PC-9 (cell line): ENCODE measurements at regions not wholly inside any gene's neighbourhood (a gene's known extent, or its start where the extent isn't known, plus 50 kb on each side); places are given as distances from the start of the nearest gene placed in this dataset.

Experiments
- BruUV-seq: library from RNA; stranded (reverse); fragments of 400-500 nt; replicated peaks from 2 replicates; lab custom pipeline; 2021; lab: Mats Ljungman, UMichigan
- CTCF ChIA-PET: fragments of 300-600 bp; sonication (Branson Sonifier 250); formaldehyde crosslinking; loops from one replicate; lab custom pipeline; 2022; ENCODE audit warnings: antibody characterized with exemption; lab: Charles Lee
- POLR2A ChIA-PET: fragments of 300-600 bp; sonication (Branson Sonifier 250); formaldehyde crosslinking; loops from one replicate; lab custom pipeline; 2022; ENCODE audit warnings: antibody characterized with exemption; ENCODE audit not compliant: unreplicated experiment; lab: Charles Lee
- DNase-seq, 2 experiments: peaks; one replicate each; pipeline versions ENCODE4 v3.0.0 to v3.0.0-alpha.2; 2015 to 2022; ENCODE audit warnings: mixed read lengths in 1 of 2
- H2AFZ ChIP-seq: fragments of 200-600 bp; sonication (generic); 2 replicates; pipeline ENCODE4 v1.8.1; 2017; ENCODE audit warnings: antibody characterized with exemption
- H3F3A ChIP-seq: fragments of 200-600 bp; sonication (generic); 2 replicates; pipeline ENCODE4 v1.8.1; 2017; ENCODE audit warnings: antibody characterized with exemption, mild to moderate bottlenecking, low read depth; ENCODE audit not compliant: insufficient read depth
- H3K27ac ChIP-seq: fragments of 200-600 bp; sonication (generic); 2 replicates; pipeline ENCODE4 v1.6.1; 2016; ENCODE audit warnings: mixed run types
- H3K27me3 ChIP-seq: fragments of 200-600 bp; sonication (generic); 2 replicates; pipeline ENCODE4 v1.6.1; 2016; ENCODE audit warnings: low read depth, mixed run types; ENCODE audit not compliant: insufficient read depth
- H3K36me3 ChIP-seq: fragments of 200-600 bp; sonication (generic); 2 replicates; pipeline ENCODE4 v1.6.1; 2016; ENCODE audit warnings: low read depth, mixed run types
- H3K4me1 ChIP-seq: fragments of 200-600 bp; sonication (generic); replicated peaks from 2 replicates; pipeline ENCODE4 v1.6.1; 2016; ENCODE audit warnings: mixed run types; ENCODE audit not compliant: insufficient read depth
- H3K4me2 ChIP-seq: fragments of 200-600 bp; sonication (generic); 2 replicates; pipeline ENCODE4 v1.6.1; 2017; ENCODE audit warnings: mixed run types
- H3K4me3 ChIP-seq: fragments of 200-600 bp; sonication (generic); 2 replicates; pipeline ENCODE4 v1.6.1; 2016; ENCODE audit warnings: mixed run types
- H3K79me2 ChIP-seq: fragments of 200-600 bp; sonication (generic); 2 replicates; pipeline ENCODE4 v1.6.1; 2017; ENCODE audit warnings: low read depth, mixed run types
- H3K9me2 ChIP-seq: fragments of 200-600 bp; sonication (generic); 2 replicates; pipeline ENCODE4 v1.8.1; 2017; ENCODE audit warnings: mild to moderate bottlenecking; ENCODE audit not compliant: insufficient read depth
- H3K9me3 ChIP-seq: fragments of 200-600 bp; sonication (generic); 2 replicates; pipeline ENCODE4 v1.8.1; 2016; ENCODE audit warnings: low read depth; ENCODE audit not compliant: insufficient read depth
- H4K20me1 ChIP-seq: fragments of 200-600 bp; sonication (generic); 2 replicates; pipeline ENCODE4 v1.8.1; 2017; ENCODE audit not compliant: insufficient read depth
- EZH2 ChIP-seq: fragments of 200-600 bp; sonication (generic); IDR thresholded peaks from 2 replicates; pipeline ENCODE4 v1.8.0; 2017; ENCODE audit warnings: antibody characterized with exemption, low read depth
- intact Hi-C: fragments of 100-400 bp; cut with micrococcal nuclease; formaldehyde crosslinking; loops from one replicate; pipeline ENCODE4 v1.10.0; 2022; ENCODE audit not compliant: unreplicated experiment
- TF ChIP-seq, protein P1 (sequence below): fragments of 200-600 bp; sonication (generic); conservative IDR thresholded peaks from 2 replicates; pipeline ENCODE4 v1.6.1; 2017; ENCODE audit warnings: mixed run types, antibody characterized with exemption, mild to moderate bottlenecking, moderate library complexity

GRCh38 chr10:121371836-121372235 lies 226.4 kb downstream of the FGFR2 start:
- Histone ChIP-seq H3K4me2 (no peak overlapping the region), H2AFZ (no peak overlapping the region), H3F3A (no peaks in the 10 kb centered on the region), H3K27ac (no peak overlapping the region), H3K9me3 (no peaks in the 10 kb centered on the region), H3K4me3 (no peak overlapping the region), H3K27me3 (peaks cover 23% of the 10 kb centered on the region), H4K20me1 (no peaks in the 10 kb centered on the region), H3K9me2 (no peaks in the 10 kb centered on the region), H3K79me2 (no peaks in the 10 kb centered on the region), H3K4me1 (no peaks in the 10 kb centered on the region), H3K36me3 (no peaks in the 10 kb centered on the region)
- no TSS peak for BruUV-seq
- DNase-seq = no peak
- intact Hi-C loops = no loop called here
- ChIA-PET CTCF (no interaction called here), POLR2A (no interaction called here)
- TF ChIP-seq EZH2 = no peak
- TF ChIP-seq, protein P1, sequence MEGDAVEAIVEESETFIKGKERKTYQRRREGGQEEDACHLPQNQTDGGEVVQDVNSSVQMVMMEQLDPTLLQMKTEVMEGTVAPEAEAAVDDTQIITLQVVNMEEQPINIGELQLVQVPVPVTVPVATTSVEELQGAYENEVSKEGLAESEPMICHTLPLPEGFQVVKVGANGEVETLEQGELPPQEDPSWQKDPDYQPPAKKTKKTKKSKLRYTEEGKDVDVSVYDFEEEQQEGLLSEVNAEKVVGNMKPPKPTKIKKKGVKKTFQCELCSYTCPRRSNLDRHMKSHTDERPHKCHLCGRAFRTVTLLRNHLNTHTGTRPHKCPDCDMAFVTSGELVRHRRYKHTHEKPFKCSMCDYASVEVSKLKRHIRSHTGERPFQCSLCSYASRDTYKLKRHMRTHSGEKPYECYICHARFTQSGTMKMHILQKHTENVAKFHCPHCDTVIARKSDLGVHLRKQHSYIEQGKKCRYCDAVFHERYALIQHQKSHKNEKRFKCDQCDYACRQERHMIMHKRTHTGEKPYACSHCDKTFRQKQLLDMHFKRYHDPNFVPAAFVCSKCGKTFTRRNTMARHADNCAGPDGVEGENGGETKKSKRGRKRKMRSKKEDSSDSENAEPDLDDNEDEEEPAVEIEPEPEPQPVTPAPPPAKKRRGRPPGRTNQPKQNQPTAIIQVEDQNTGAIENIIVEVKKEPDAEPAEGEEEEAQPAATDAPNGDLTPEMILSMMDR = no peak

DNA sequence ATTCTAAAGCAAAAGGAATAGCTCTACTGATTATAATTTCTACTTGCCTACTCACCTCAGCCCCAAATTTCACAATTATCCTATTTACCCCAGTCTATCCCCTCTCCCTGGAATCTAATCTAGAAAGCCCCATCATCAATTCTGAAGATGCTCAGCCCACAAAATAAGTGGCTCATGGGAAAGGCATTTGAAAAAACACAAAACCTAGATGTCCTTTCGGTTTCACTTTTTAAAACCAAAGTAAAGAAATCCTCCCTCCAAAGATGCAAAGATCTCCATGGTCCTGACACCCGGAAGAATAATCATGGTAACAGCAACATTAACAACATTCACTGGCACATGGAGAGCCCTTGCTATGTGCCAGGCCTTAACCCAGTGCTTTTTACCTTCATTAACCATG lies 224.8 kb downstream of the FGFR2 start:
- no peaks in the 10 kb centered on the region for H3K4me1 ChIP-seq
- CTCF ChIA-PET = no interaction called here
- H3K9me3 ChIP-seq = no peaks in the 10 kb centered on the region
- H3K79me2 ChIP-seq = no peaks in the 10 kb centered on the region
- peaks cover 14% of the 10 kb centered on the region; the same call in 1 of the 2 replicates for H3K27me3 ChIP-seq
- no peak overlapping the region for H3K4me2 ChIP-seq
- no peaks in the 10 kb centered on the region for H3F3A ChIP-seq
- no peaks in the 10 kb centered on the region for H3K9me2 ChIP-seq
- BruUV-seq = no TSS peak
- H3K4me3 ChIP-seq = no peak overlapping the region
- DNase-seq = no peak
- no peak overlapping the region for H2AFZ ChIP-seq
- H3K27ac ChIP-seq = no peak overlapping the region
- no peak for TF ChIP-seq EZH2
- TF ChIP-seq, protein P1 = no peak
- no peaks in the 10 kb centered on the region for H4K20me1 ChIP-seq
- H3K36me3 ChIP-seq = no peaks in the 10 kb centered on the region
- POLR2A ChIA-PET = no interaction called here
- intact Hi-C loops = no loop called here

- no peak for DNase-seq
- TF ChIP-seq EZH2 = no peak
- TF ChIP-seq, protein P1 = no peak
- no peak overlapping the region for H3K4me3 ChIP-seq
- H3K9me3 ChIP-seq = no peaks in the 10 kb centered on the region
- no peaks in the 10 kb centered on the region for H3K79me2 ChIP-seq
- no peaks in the 10 kb centered on the region for H3F3A ChIP-seq
- no peaks in the 10 kb centered on the region for H3K9me2 ChIP-seq
- CTCF ChIA-PET = no interaction called here
- H3K4me1 ChIP-seq = no peaks in the 10 kb centered on the region
- POLR2A ChIA-PET = no interaction called here
- intact Hi-C loops = no loop called here
- peaks cover 12% of the 10 kb centered on the region; the same call in 1 of the 2 replicates for H3K27me3 ChIP-seq
- H3K4me2 ChIP-seq = no peak overlapping the region
- H2AFZ ChIP-seq = no peak overlapping the region
- H3K36me3 ChIP-seq = no peaks in the 10 kb centered on the region
- no peaks in the 10 kb centered on the region for H4K20me1 ChIP-seq
- no TSS peak for BruUV-seq
- H3K27ac ChIP-seq = no peak overlapping the region
These were observed 224.1 kb downstream of the FGFR2 start for GRCh38 chr10:121374121-121374520.
